ENCODE measurements at regions not wholly inside any gene's neighbourhood (a gene's known extent, or its start where the extent isn't known, plus 50 kb on each side); places are given as distances from the start of the nearest gene placed in this dataset.

GRCh38 chr12:17992002-17992656 lies 97.9 kb downstream of the RERGL start:
- H3K23ac ChIP-seq (ENCODE audit: insufficient read length, low read depth, low read length) = no peak overlapping the region
- H3K9me3 ChIP-seq (ENCODE audit: control insufficient read depth, low read depth, low read length) = no peaks in the 10 kb centered on the region
- no peak overlapping the region for H2BK120ac ChIP-seq (ENCODE audit: low read depth, low read length, poor library complexity, severe bottlenecking)
- no peaks in the 10 kb centered on the region for H3K9me3 Mint-ChIP-seq
- no peak overlapping the region for H4K91ac ChIP-seq (ENCODE audit: insufficient read length, low read depth, low read length)
- no peak overlapping the region for H2BK12ac ChIP-seq (ENCODE audit: insufficient read length, low read depth, low read length)
- H2BK5ac ChIP-seq (ENCODE audit: insufficient read length, low read length) = no peak overlapping the region
- no peak overlapping the region for H4K8ac ChIP-seq (replicated peaks; ENCODE audit: insufficient read length, low read depth, low read length)
- H3K4ac ChIP-seq (ENCODE audit: low read depth, low read length) = no peak overlapping the region
- H3K4me1 Mint-ChIP-seq = no peaks in the 10 kb centered on the region
- no peak overlapping the region for H3K18ac ChIP-seq (ENCODE audit: insufficient read length, low read depth, low read length)
- H2AK5ac ChIP-seq (ENCODE audit: insufficient read length, low read length) = no peak overlapping the region
- no peaks in the 10 kb centered on the region for H3K27me3 ChIP-seq (ENCODE audit: insufficient read depth, low read length)
- H3K27ac ChIP-seq (ENCODE audit: insufficient read length, low read depth, low read length) = no peak overlapping the region
- no peak overlapping the region for H2BK15ac ChIP-seq (ENCODE audit: low read depth, low read length)
- H3K27me3 Mint-ChIP-seq (ENCODE audit: low read depth) = no peaks in the 10 kb centered on the region
- no peak overlapping the region for H3T11ph ChIP-seq (ENCODE audit: low read length)
- no peak overlapping the region for H3K14ac ChIP-seq (ENCODE audit: insufficient read depth, low read length)
- no peak overlapping the region for H3K56ac ChIP-seq (ENCODE audit: insufficient read length, low read depth, low read length)
- H2AFZ ChIP-seq (ENCODE audit: low read length) = no peak overlapping the region
- no peak overlapping the region for H3K4me3 Mint-ChIP-seq
- no peaks in the 10 kb centered on the region for H3K23me2 ChIP-seq (ENCODE audit: insufficient read length, low read depth, low read length, poor library complexity, severe bottlenecking)
- DNase-seq = no peak
- H3K9ac ChIP-seq (ENCODE audit: extremely low read depth, insufficient read length, low read length) = no peak overlapping the region
- no peak overlapping the region for H4K5ac ChIP-seq (ENCODE audit: insufficient read length, low read depth, low read length)
- H3K79me2 ChIP-seq (ENCODE audit: insufficient read depth, low read length) = no peaks in the 10 kb centered on the region
- no peak overlapping the region for H3K27ac Mint-ChIP-seq
- no peak overlapping the region for H2BK20ac ChIP-seq (ENCODE audit: low read depth, low read length, poor library complexity, severe bottlenecking)
- H3K4me1 ChIP-seq (ENCODE audit: insufficient read depth, low read length) = no peaks in the 10 kb centered on the region
- H3K79me1 ChIP-seq (ENCODE audit: insufficient read depth, low read depth, low read length, poor library complexity, severe bottlenecking) = no peaks in the 10 kb centered on the region
- no peak overlapping the region for H3K4me2 ChIP-seq (ENCODE audit: insufficient read depth, insufficient read length, low read length)
- WGBS (ENCODE audit: extremely low coverage, insufficient read length, low lambda C conversion rate) = no CpG with 5 or more reads among the region's 6 CpGs
- no peaks in the 10 kb centered on the region for H4K20me1 ChIP-seq (ENCODE audit: control insufficient read depth, insufficient read depth, insufficient read length)
- no peaks in the 10 kb centered on the region for H3K36me3 Mint-ChIP-seq (ENCODE audit: insufficient read depth in 1 of 3, low read depth in 3 of 3)
- peak; percentile 90 for TF ChIP-seq CTCF (conservative IDR thresholded peaks at IDR 0.05)
